ENCODE measurements at regions not wholly inside any gene's neighbourhood (a gene's known extent, or its start where the extent isn't known, plus 50 kb on each side); places are given as distances from the start of the nearest gene placed in this dataset.
"Not testable (repeated sequence)": the region's sequence is repeated elsewhere in the genome, so short reads cannot be mapped to it uniquely, and the experiment has no call there.

DNA sequence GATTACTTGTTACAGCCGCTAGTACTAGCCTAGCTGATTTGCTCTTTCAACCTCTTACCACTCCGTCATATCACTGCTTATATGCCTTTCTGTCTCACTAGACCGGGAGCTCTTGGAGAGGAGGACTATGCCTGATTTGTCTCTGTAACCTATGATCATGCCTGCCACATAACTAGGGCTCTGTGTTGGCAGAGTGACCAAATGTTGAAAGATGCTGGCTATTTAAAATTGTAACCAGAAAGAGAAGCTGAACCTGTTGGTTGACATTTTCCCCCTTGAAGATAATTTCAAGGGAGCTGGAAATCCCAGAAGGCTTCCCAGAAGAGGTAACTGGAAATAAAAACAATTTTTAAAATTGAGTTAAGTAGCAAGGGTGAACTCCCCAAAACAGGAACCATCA is 124.1 kb upstream of the MYCN start:
- POLR2A ChIA-PET, result no interaction called here
- CTCF ChIA-PET, result no interaction called here

GRCh38 chr2:15816674-15817406 is 123.5 kb upstream of the MYCN start:
- ChIA-PET CTCF (no interaction called here), POLR2A (no interaction called here)

DNA sequence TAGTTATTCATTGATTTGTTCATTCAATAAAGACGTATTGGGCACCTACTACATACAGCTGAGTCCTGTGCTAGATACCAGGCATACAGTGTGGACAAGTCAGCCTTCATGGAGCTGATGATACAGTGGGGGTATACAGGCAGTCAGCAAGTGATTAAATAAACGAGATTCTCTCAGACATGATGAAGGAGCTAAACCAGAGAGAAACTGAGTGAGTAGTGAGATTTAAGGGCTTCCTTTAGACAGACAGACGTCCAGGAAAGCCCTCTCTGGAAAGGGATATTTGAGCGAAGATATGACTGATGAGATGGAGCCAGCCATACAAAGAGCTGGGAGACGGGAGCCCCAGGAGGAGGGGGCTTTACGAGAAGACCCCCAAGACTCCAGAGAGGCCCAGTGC is 122.6 kb upstream of the MYCN start:
- ChIA-PET POLR2A (no interaction called here), CTCF (no interaction called here)

- POLR2A ChIA-PET, result no interaction called here
- CTCF ChIA-PET, result no interaction called here
These were observed 122.0 kb upstream of the MYCN start for GRCh38 chr2:15818318-15818753.

DNA sequence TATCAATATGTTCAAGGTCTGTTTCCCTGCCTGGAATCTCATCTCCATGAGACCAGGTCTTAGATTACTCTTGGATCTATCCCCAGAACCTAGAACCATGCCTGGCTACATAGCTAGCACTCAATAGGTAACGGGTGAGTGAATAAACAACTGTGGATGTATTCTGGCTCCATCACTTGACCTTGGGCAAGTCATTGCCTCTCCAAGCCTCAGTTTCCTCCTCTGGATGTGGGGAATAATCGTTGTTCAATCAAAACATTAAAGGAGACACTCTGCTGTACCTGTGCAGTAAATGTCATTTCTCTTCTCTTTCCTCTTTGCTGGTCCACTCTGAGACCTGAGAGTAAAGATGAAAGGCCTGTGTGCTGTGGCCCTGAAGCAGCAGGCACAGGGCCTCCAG is 121.5 kb upstream of the MYCN start:
- ChIA-PET POLR2A (no interaction called here), CTCF (no interaction called here)

- ChIA-PET POLR2A (no interaction called here), CTCF (no interaction called here)
These were observed 120.6 kb upstream of the MYCN start for GRCh38 chr2:15819562-15820256.

- CTCF ChIA-PET, result no interaction called here
- POLR2A ChIA-PET, result no interaction called here
These were observed 120.1 kb upstream of the MYCN start for GRCh38 chr2:15820257-15820566.

DNA sequence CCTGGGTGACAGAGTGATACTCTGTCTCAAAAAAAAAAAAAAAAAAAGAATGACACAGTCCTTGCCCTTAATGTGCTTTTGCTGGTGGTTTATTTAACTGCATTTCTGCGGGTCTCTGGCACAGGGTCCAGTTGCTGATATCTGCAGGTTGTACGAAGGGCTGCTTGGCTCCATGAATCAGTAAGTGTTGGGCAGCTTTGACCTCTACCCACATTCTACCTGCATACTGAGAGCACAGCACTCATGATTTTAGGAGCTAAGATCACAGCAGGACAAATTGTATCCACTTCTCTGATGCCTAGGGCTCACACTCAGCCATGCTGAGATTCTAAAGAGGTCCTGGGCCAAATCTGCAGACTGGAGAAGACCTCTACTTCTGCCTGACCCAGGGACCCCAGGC is 119.4 kb upstream of the MYCN start:
- ChIA-PET CTCF (no interaction called here), POLR2A (no interaction called here)

- ChIA-PET POLR2A (no interaction called here), CTCF (no interaction called here)
These were observed 118.0 kb upstream of the MYCN start for GRCh38 chr2:15822151-15823044.

DNA sequence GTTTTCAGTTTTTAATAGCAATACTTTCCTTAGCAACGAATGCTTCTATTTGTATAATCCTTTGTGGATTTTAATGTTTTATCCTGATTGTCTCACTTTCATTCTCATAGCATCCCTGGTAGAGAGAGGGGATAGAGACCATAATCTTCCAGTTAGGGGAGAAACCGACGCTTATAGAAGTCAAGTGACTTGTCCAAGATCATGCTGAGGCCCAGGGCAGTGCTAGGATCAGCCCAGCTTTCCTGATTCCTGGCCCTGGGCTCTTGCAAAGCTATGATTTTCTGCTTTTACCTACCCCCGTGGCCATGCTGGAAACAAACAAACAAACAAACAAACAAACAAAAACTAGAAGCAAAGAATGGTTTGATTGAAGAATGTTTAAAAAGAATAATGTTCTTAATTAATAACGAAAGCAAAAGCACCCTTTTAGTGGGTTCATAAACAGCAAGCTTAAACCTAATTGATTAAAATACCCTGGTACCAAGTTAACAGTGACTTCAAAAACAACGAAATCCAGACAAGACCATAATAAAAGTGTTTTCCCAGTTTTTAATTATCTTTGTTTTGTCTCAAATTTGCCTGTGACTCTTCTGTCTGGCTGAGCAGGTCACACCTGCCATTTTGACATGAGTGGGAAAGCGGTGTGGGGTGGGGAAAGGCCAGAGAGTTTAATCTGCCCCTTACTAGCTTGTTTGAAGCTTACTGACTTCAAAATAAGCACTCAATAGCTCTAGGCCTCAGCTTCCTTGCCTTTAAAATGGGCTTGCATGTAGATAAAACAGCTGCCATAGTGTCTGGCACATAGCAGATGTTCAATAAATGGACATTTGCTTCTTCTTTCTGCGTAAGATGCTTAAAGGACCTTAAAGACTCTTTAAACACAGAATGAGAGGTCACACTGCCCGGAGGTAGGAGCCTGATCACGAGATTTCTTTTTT is 116.6 kb upstream of the MYCN start:
- ChIA-PET CTCF (no interaction called here), POLR2A (no interaction called here)

- POLR2A ChIA-PET, CTCF ChIA-PET: not testable (repeated sequence)
These were observed 115.9 kb upstream of the MYCN start for GRCh38 chr2:15824467-15824866.

DNA sequence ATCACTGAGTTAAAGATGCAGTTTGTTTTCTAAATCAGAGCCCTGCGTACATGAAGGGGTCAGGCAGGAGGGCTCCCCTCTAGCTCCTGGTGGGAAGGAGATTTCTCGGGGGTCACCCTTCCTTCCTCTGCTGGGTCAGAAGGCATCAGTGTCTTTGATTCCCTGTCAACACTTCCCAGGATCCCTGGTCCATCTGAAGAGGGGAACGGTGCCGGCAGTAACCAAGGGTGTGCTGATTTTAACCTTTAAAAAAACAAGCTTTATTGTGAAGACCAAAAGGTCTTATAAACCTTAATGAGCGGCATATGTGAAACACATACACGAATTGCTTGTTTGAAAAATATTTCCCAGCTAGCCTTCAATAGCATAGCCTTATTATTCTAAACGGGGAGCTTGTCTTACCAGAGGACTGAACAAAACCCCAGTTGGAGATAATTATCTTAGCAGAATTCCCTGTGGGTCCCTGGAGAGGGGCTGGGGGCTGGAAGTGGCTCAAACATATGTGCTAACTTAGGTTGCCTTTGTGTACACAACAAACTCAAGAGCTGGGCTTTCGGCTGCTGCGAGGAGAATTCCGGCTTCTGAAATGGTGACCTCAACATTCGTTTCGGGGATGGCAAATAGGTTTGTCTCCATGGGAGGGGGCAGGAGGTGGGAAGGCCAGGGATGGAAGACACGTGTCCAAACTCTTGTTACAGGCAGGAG is 114.9 kb upstream of the MYCN start:
- ChIA-PET CTCF (no interaction called here), POLR2A (no interaction called here)

GRCh38 chr2:15826273-15826717 is 114.1 kb upstream of the MYCN start:
- ChIA-PET POLR2A (no interaction called here), CTCF (no interaction called here)

GRCh38 chr2:15827001-15827400 is 113.3 kb upstream of the MYCN start:
- ChIA-PET CTCF (no interaction called here), POLR2A (no interaction called here)

- ChIA-PET POLR2A (no interaction called here), CTCF (no interaction called here)
These were observed 111.8 kb upstream of the MYCN start for GRCh38 chr2:15828576-15828975.

DNA sequence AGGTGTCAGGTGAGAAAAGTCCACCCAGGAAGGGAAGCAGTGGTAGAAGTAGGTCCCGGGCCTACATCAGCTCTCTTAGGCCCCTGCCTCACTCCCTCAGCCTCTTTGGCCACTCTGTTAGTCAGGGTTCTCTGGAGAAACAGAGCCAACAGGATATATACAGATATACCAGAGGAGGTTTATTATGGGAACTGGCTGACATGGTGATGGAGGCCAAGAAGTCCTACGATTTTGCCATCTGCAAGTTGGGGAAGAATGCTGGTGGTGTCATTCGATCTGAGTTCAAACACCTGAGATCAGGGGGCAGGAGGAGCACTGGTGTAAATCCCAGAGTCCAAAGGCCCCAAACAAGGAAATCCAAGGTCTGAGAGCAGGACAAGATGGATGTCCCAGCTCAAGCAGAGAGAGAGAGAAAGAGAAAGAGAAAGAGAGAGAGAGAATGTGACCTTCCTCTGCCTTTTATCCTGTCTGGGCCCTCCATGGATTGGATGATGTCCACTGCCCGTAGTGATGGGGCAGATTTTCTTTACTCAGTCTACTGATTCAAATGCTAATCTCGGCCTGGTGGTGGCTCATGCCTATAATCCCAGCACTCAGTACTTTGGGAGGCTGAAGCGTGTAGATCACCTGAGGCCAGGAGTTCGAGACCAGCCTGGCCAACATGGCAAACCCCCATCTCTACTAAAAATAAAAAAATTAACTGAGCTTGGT is 111.1 kb upstream of the MYCN start:
- CTCF ChIA-PET, result no interaction called here
- POLR2A ChIA-PET, result no interaction called here

- POLR2A ChIA-PET, result no interaction called here
- CTCF ChIA-PET, result no interaction called here
These were observed 110.4 kb upstream of the MYCN start for GRCh38 chr2:15829985-15830384.

DNA sequence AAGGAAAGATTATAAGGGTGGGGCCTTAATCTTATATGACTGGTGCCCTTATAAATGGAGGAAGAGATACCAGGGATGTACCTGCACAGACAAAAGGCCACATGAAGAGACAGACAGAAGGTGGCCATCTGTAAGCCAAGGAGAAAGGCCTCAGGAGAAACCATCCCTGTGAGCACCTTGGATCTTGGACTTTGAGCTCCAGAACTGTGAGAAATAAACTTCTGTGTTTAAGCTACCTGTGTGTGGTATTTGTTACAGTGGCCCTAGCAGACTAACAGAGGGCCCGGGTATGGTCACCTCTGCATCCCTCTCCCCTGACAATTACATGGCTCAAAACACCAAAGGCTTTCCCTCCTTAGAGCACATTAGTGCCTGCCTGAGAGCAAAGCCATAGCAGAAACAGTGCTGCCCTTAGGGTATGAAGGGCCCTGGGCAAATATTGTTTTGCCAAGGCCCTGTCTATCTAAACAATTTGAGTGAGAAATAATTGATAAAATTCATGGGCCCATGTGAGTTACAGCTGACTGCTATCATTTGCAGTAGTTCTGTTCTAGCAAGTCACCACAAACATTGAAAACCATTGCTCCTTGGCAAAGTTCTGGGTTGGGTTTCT is 109.3 kb upstream of the MYCN start:
- ChIA-PET POLR2A (no interaction called here), CTCF (no interaction called here)
